ENCODE measurements at regions not wholly inside any gene's neighbourhood (a gene's known extent, or its start where the extent isn't known, plus 50 kb on each side); places are given as distances from the start of the nearest gene placed in this dataset.

DNA sequence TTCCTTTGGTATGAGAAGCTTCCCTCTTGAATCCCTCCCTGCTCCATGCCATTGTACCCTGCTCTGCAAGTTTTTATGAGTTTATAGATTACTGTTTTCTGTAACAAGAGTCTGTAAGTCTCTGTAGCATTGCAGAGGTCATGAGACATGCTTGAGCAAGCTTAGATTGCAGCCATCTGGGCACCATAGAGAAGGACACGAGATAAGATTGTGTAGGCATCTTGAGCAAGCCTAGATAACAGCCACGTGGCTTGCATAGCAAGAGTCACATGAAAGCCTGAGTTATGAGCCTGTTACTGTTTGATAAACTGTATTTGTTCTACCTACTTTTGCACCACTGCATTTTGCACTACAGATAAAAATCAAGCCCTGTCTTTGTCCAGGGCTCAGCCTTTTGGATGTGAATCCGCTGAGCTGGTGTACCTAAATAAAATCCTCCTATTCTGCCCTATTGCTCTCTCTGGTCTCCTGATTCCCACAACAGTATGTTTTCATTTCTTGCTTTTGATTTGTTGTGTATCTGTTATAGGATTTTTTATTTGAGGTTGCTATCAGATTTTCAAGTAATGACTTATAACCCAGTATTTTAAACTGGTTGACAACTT, 127.4 kb upstream of the ANKRD50 start:
- no peak for TF ChIP-seq ZFP30 (CRISPR knock-in tag; IDR thresholded peaks at IDR 0.05)
- TF ChIP-seq, protein P1, sequence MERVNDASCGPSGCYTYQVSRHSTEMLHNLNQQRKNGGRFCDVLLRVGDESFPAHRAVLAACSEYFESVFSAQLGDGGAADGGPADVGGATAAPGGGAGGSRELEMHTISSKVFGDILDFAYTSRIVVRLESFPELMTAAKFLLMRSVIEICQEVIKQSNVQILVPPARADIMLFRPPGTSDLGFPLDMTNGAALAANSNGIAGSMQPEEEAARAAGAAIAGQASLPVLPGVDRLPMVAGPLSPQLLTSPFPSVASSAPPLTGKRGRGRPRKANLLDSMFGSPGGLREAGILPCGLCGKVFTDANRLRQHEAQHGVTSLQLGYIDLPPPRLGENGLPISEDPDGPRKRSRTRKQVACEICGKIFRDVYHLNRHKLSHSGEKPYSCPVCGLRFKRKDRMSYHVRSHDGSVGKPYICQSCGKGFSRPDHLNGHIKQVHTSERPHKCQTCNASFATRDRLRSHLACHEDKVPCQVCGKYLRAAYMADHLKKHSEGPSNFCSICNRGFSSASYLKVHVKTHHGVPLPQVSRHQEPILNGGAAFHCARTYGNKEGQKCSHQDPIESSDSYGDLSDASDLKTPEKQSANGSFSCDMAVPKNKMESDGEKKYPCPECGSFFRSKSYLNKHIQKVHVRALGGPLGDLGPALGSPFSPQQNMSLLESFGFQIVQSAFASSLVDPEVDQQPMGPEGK (CRISPR knock-in tag; IDR thresholded peaks at IDR 0.05; ENCODE audit: borderline replicate concordance) = no peak
- no peak for TF ChIP-seq RARB (CRISPR knock-in tag; IDR thresholded peaks at IDR 0.05)
- TF ChIP-seq, protein P2, sequence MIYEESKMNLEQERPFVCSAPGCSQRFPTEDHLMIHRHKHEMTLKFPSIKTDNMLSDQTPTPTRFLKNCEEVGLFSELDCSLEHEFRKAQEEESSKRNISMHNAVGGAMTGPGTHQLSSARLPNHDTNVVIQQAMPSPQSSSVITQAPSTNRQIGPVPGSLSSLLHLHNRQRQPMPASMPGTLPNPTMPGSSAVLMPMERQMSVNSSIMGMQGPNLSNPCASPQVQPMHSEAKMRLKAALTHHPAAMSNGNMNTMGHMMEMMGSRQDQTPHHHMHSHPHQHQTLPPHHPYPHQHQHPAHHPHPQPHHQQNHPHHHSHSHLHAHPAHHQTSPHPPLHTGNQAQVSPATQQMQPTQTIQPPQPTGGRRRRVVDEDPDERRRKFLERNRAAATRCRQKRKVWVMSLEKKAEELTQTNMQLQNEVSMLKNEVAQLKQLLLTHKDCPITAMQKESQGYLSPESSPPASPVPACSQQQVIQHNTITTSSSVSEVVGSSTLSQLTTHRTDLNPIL (CRISPR knock-in tag; IDR thresholded peaks at IDR 0.05; ENCODE audit: low read depth) = no peak
- TF ChIP-seq CSDC2 (CRISPR knock-in tag; IDR thresholded peaks at IDR 0.05) = no peak
- TF ChIP-seq GLIS3 (CRISPR knock-in tag; IDR thresholded peaks at IDR 0.05) = no peak
- TF ChIP-seq ZNF70 (CRISPR knock-in tag; IDR thresholded peaks at IDR 0.05) = no peak
- TF ChIP-seq ISL1 (CRISPR knock-in tag; IDR thresholded peaks at IDR 0.05) = no peak
- TF ChIP-seq BACH2 (CRISPR knock-in tag; IDR thresholded peaks at IDR 0.05; ENCODE audit: borderline replicate concordance) = no peak
- TF ChIP-seq ZNF8 (CRISPR knock-in tag; IDR thresholded peaks at IDR 0.05) = no peak
- TF ChIP-seq ZFP3 (CRISPR knock-in tag; IDR thresholded peaks at IDR 0.05) = no peak
- TF ChIP-seq, protein P3, sequence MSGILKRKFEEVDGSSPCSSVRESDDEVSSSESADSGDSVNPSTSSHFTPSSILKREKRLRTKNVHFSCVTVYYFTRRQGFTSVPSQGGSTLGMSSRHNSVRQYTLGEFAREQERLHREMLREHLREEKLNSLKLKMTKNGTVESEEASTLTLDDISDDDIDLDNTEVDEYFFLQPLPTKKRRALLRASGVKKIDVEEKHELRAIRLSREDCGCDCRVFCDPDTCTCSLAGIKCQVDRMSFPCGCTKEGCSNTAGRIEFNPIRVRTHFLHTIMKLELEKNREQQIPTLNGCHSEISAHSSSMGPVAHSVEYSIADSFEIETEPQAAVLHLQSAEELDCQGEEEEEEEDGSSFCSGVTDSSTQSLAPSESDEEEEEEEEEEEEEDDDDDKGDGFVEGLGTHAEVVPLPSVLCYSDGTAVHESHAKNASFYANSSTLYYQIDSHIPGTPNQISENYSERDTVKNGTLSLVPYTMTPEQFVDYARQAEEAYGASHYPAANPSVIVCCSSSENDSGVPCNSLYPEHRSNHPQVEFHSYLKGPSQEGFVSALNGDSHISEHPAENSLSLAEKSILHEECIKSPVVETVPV (CRISPR knock-in tag; IDR thresholded peaks at IDR 0.05) = no peak
- TF ChIP-seq TOX (CRISPR knock-in tag; IDR thresholded peaks at IDR 0.05; ENCODE audit: borderline replicate concordance) = no peak
- no peak for TF ChIP-seq ZNF565 (CRISPR knock-in tag; conservative IDR thresholded peaks at IDR 0.05; ENCODE audit: low read depth)
- no peak for TF ChIP-seq ARNTL (CRISPR knock-in tag; IDR thresholded peaks at IDR 0.05; ENCODE audit: borderline replicate concordance, low read depth)
- TF ChIP-seq, protein P4, sequence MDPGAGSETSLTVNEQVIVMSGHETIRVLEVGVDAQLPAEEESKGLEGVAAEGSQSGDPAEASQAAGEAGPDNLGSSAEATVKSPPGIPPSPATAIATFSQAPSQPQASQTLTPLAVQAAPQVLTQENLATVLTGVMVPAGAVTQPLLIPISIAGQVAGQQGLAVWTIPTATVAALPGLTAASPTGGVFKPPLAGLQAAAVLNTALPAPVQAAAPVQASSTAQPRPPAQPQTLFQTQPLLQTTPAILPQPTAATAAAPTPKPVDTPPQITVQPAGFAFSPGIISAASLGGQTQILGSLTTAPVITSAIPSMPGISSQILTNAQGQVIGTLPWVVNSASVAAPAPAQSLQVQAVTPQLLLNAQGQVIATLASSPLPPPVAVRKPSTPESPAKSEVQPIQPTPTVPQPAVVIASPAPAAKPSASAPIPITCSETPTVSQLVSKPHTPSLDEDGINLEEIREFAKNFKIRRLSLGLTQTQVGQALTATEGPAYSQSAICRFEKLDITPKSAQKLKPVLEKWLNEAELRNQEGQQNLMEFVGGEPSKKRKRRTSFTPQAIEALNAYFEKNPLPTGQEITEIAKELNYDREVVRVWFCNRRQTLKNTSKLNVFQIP (CRISPR knock-in tag; IDR thresholded peaks at IDR 0.05; ENCODE audit: borderline replicate concordance, low read depth) = no peak
- no peak for TF ChIP-seq ESRRG (CRISPR knock-in tag; IDR thresholded peaks at IDR 0.05)
- no peak for TF ChIP-seq SNAI2 (CRISPR knock-in tag; IDR thresholded peaks at IDR 0.05)
- TF ChIP-seq TCF4 (CRISPR knock-in tag; IDR thresholded peaks at IDR 0.05; ENCODE audit: borderline replicate concordance) = no peak
- ATAC-seq = no peak

DNA sequence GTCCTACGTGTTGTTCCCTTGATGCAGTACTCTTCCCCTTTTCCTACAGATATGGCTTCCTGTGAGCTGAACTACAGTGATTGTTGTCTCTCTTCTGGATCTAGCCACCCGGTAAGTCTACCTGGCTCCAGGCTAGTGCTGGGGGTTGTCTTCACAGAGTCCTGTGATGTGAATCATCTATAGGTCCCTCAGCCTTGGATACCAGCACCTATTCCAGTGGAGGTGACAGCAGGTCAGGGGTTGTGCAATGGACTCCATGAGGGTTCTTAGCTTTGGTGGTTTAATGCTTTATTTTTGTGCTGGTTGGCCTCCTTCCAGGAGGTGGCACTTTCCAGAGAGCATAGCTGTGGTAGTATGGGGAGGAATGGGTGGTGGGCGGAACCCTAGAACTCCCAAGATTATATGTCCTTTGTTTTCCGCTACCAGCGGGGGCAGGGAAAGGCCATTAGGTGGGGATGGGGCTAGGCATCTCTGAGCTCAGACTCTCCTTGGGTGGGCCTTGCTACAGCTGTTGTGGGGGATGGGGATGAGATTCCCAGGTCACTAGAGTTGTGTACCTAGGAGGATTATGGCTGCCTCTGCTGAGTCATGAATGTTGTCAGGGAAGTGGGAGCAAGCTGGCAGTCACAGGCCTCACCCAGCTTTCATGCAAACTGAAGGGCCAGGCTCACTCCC, 121.4 kb upstream of the ANKRD50 start:
- no peak for ATAC-seq
- TF ChIP-seq CSDC2 (CRISPR knock-in tag; IDR thresholded peaks at IDR 0.05) = no peak
- TF ChIP-seq TCF4 (CRISPR knock-in tag; IDR thresholded peaks at IDR 0.05; ENCODE audit: borderline replicate concordance) = no peak
- no peak for TF ChIP-seq ARNTL (CRISPR knock-in tag; IDR thresholded peaks at IDR 0.05; ENCODE audit: borderline replicate concordance, low read depth)
- TF ChIP-seq, protein P3 (CRISPR knock-in tag; IDR thresholded peaks at IDR 0.05) = no peak
- no peak for TF ChIP-seq ZNF8 (CRISPR knock-in tag; IDR thresholded peaks at IDR 0.05)
- TF ChIP-seq ESRRG (CRISPR knock-in tag; IDR thresholded peaks at IDR 0.05) = no peak
- TF ChIP-seq ZNF565 (CRISPR knock-in tag; conservative IDR thresholded peaks at IDR 0.05; ENCODE audit: low read depth) = no peak
- TF ChIP-seq PPARA (CRISPR knock-in tag; IDR thresholded peaks at IDR 0.05; ENCODE audit: borderline replicate concordance) = no peak
- TF ChIP-seq ZNF70 (CRISPR knock-in tag; IDR thresholded peaks at IDR 0.05) = no peak
- TF ChIP-seq ZC3H10 (CRISPR knock-in tag; IDR thresholded peaks at IDR 0.05) = no peak
- TF ChIP-seq, protein P2 (CRISPR knock-in tag; IDR thresholded peaks at IDR 0.05; ENCODE audit: low read depth) = no peak
- TF ChIP-seq OSR1 (CRISPR knock-in tag; IDR thresholded peaks at IDR 0.05) = no peak
- no peak for TF ChIP-seq BACH2 (CRISPR knock-in tag; IDR thresholded peaks at IDR 0.05; ENCODE audit: borderline replicate concordance)
- TF ChIP-seq, protein P1 (CRISPR knock-in tag; IDR thresholded peaks at IDR 0.05; ENCODE audit: borderline replicate concordance) = no peak
- TF ChIP-seq ZFP30 (CRISPR knock-in tag; IDR thresholded peaks at IDR 0.05) = no peak
- TF ChIP-seq, protein P4 (CRISPR knock-in tag; IDR thresholded peaks at IDR 0.05; ENCODE audit: borderline replicate concordance, low read depth) = no peak
